PC-9 (cell line): ENCODE measurements at regions not wholly inside any gene's neighbourhood (a gene's known extent, or its start where the extent isn't known, plus 50 kb on each side); places are given as distances from the start of the nearest gene placed in this dataset.

Source experiments
- BruUV-seq: library from RNA; stranded (reverse); fragments of 400-500 nt; replicated peaks from 2 replicates; lab custom pipeline; 2021; lab: Mats Ljungman, UMichigan
- CTCF ChIA-PET: fragments of 300-600 bp; sonication (Branson Sonifier 250); formaldehyde crosslinking; loops from one replicate; lab custom pipeline; 2022; ENCODE audit warnings: antibody characterized with exemption; lab: Charles Lee
- POLR2A ChIA-PET: fragments of 300-600 bp; sonication (Branson Sonifier 250); formaldehyde crosslinking; loops from one replicate; lab custom pipeline; 2022; ENCODE audit warnings: antibody characterized with exemption; ENCODE audit not compliant: unreplicated experiment; lab: Charles Lee
- DNase-seq, 2 experiments: peaks; one replicate each; pipeline versions ENCODE4 v3.0.0 to v3.0.0-alpha.2; 2015 to 2022; ENCODE audit warnings: mixed read lengths in 1 of 2
- H2AFZ ChIP-seq: fragments of 200-600 bp; sonication (generic); 2 replicates; pipeline ENCODE4 v1.8.1; 2017; ENCODE audit warnings: antibody characterized with exemption
- H3F3A ChIP-seq: fragments of 200-600 bp; sonication (generic); 2 replicates; pipeline ENCODE4 v1.8.1; 2017; ENCODE audit warnings: antibody characterized with exemption, mild to moderate bottlenecking, low read depth; ENCODE audit not compliant: insufficient read depth
- H3K27ac ChIP-seq: fragments of 200-600 bp; sonication (generic); 2 replicates; pipeline ENCODE4 v1.6.1; 2016; ENCODE audit warnings: mixed run types
- H3K27me3 ChIP-seq: fragments of 200-600 bp; sonication (generic); 2 replicates; pipeline ENCODE4 v1.6.1; 2016; ENCODE audit warnings: low read depth, mixed run types; ENCODE audit not compliant: insufficient read depth
- H3K36me3 ChIP-seq: fragments of 200-600 bp; sonication (generic); 2 replicates; pipeline ENCODE4 v1.6.1; 2016; ENCODE audit warnings: low read depth, mixed run types
- H3K4me1 ChIP-seq: fragments of 200-600 bp; sonication (generic); replicated peaks from 2 replicates; pipeline ENCODE4 v1.6.1; 2016; ENCODE audit warnings: mixed run types; ENCODE audit not compliant: insufficient read depth
- H3K4me2 ChIP-seq: fragments of 200-600 bp; sonication (generic); 2 replicates; pipeline ENCODE4 v1.6.1; 2017; ENCODE audit warnings: mixed run types
- H3K4me3 ChIP-seq: fragments of 200-600 bp; sonication (generic); 2 replicates; pipeline ENCODE4 v1.6.1; 2016; ENCODE audit warnings: mixed run types
- H3K79me2 ChIP-seq: fragments of 200-600 bp; sonication (generic); 2 replicates; pipeline ENCODE4 v1.6.1; 2017; ENCODE audit warnings: low read depth, mixed run types
- H3K9me2 ChIP-seq: fragments of 200-600 bp; sonication (generic); 2 replicates; pipeline ENCODE4 v1.8.1; 2017; ENCODE audit warnings: mild to moderate bottlenecking; ENCODE audit not compliant: insufficient read depth
- H3K9me3 ChIP-seq: fragments of 200-600 bp; sonication (generic); 2 replicates; pipeline ENCODE4 v1.8.1; 2016; ENCODE audit warnings: low read depth; ENCODE audit not compliant: insufficient read depth
- H4K20me1 ChIP-seq: fragments of 200-600 bp; sonication (generic); 2 replicates; pipeline ENCODE4 v1.8.1; 2017; ENCODE audit not compliant: insufficient read depth
- EZH2 ChIP-seq: fragments of 200-600 bp; sonication (generic); IDR thresholded peaks from 2 replicates; pipeline ENCODE4 v1.8.0; 2017; ENCODE audit warnings: antibody characterized with exemption, low read depth
- intact Hi-C: fragments of 100-400 bp; cut with micrococcal nuclease; formaldehyde crosslinking; loops from one replicate; pipeline ENCODE4 v1.10.0; 2022; ENCODE audit not compliant: unreplicated experiment
- TF ChIP-seq, protein P1 (sequence below): fragments of 200-600 bp; sonication (generic); conservative IDR thresholded peaks from 2 replicates; pipeline ENCODE4 v1.6.1; 2017; ENCODE audit warnings: mixed run types, antibody characterized with exemption, mild to moderate bottlenecking, moderate library complexity

DNA sequence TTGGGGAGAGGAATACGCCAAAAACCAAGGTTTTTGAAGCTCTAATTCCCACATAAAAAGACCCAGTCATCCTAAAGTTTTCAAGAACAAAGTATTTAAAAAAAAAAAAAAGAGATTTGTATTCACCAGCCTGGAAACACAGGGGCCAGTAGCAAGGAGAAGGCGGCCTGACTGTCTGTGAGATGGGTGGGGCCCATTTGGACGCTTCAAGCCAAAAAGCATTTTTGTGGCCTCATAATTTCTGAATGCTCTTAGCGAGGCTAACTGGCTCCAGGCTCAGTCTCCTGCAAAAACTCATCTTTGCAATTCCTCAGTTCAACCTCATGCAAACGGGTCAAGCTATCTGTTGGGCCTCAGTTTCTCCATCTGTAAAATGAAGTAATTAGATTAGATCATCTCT lies 514.1 kb downstream of the MED13L start:
- no peaks in the 10 kb centered on the region for H4K20me1 ChIP-seq
- no peaks in the 10 kb centered on the region for H3K9me3 ChIP-seq
- no peaks in the 10 kb centered on the region for H3F3A ChIP-seq
- H3K4me2 ChIP-seq = no peak overlapping the region
- H3K79me2 ChIP-seq = no peaks in the 10 kb centered on the region
- TF ChIP-seq, protein P1, sequence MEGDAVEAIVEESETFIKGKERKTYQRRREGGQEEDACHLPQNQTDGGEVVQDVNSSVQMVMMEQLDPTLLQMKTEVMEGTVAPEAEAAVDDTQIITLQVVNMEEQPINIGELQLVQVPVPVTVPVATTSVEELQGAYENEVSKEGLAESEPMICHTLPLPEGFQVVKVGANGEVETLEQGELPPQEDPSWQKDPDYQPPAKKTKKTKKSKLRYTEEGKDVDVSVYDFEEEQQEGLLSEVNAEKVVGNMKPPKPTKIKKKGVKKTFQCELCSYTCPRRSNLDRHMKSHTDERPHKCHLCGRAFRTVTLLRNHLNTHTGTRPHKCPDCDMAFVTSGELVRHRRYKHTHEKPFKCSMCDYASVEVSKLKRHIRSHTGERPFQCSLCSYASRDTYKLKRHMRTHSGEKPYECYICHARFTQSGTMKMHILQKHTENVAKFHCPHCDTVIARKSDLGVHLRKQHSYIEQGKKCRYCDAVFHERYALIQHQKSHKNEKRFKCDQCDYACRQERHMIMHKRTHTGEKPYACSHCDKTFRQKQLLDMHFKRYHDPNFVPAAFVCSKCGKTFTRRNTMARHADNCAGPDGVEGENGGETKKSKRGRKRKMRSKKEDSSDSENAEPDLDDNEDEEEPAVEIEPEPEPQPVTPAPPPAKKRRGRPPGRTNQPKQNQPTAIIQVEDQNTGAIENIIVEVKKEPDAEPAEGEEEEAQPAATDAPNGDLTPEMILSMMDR = no peak
- TF ChIP-seq EZH2 = no peak
- no peak for DNase-seq
- no peak overlapping the region for H3K4me3 ChIP-seq
- H3K9me2 ChIP-seq = no peaks in the 10 kb centered on the region
- ChIA-PET CTCF (interaction anchor here (0.6 kb wide), 1 partner anchor 954 kb away, joined by 4 read pairs; no protein-coding TSS in a partner anchor), POLR2A (no interaction called here)
- H3K27me3 ChIP-seq = peaks cover 20% of the 10 kb centered on the region
- intact Hi-C loops = no loop called here
- no peaks in the 10 kb centered on the region for H3K36me3 ChIP-seq
- no peak overlapping the region for H3K27ac ChIP-seq
- no peak overlapping the region for H2AFZ ChIP-seq
- no peaks in the 10 kb centered on the region for H3K4me1 ChIP-seq
- BruUV-seq = no TSS peak

DNA sequence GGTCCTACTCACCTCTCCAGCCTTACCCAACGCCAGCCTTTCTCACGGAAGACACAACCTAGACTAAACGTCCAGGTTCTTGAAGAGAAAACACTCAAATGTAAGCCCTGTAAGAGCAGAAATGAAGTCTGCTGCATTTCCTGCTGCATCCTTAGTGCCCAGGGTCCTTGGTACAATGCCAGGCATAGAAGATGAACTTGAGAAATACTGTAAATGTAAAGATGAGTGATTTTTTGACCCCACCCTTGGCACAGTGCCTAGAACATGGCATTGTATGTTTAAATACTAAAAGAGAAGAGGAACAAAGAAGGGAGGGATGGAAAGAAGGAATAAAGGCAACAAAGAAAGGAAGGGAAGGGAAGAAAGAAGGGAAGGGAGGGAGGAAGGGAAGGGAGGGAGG lies 514.6 kb downstream of the MED13L start:
- Histone ChIP-seq H4K20me1 (no peaks in the 10 kb centered on the region), H3K4me2 (no peak overlapping the region), H3K9me3 (no peaks in the 10 kb centered on the region), H3K4me3 (no peak overlapping the region), H3F3A (no peaks in the 10 kb centered on the region), H3K27me3 (peaks cover 24% of the 10 kb centered on the region), H3K9me2 (no peaks in the 10 kb centered on the region), H3K4me1 (no peaks in the 10 kb centered on the region), H3K27ac (no peak overlapping the region), H3K36me3 (no peaks in the 10 kb centered on the region), H3K79me2 (no peaks in the 10 kb centered on the region), H2AFZ (no peak overlapping the region)
- intact Hi-C loops = no loop called here
- CTCF ChIA-PET = interaction anchor here (0.6 kb wide), 1 partner anchor 953 kb away, joined by 4 read pairs; no protein-coding TSS in a partner anchor
- no peak for TF ChIP-seq EZH2
- TF ChIP-seq, protein P1 = no peak
- BruUV-seq = no TSS peak
- DNase-seq = no peak
- POLR2A ChIA-PET = no interaction called here

DNA sequence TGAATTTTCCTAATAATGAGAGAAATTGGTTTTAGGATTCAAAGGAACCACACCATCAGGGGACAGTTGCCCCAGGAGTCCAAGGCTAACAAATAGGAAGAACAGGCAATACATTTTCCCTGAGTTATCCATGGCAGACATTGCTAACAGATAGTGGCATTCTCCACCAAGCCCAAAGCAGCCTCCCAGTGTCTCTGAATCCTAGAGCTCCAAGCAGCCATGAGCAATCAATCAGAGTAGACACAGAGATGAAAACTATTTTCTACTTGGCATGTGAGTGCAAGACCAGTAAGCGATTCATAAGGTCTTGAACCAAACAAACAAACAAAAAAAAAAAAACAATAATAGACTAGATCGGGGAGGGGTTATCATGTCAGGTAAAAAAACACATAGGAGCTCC lies 515.7 kb downstream of the MED13L start:
- Histone ChIP-seq H3K4me2 (no peak overlapping the region), H3K9me2 (no peaks in the 10 kb centered on the region), H3K27me3 (peaks cover 36% of the 10 kb centered on the region), H3K79me2 (no peaks in the 10 kb centered on the region), H2AFZ (no peak overlapping the region), H3K4me1 (no peaks in the 10 kb centered on the region), H3K4me3 (no peak overlapping the region), H3K36me3 (no peaks in the 10 kb centered on the region), H3F3A (no peaks in the 10 kb centered on the region), H3K9me3 (no peaks in the 10 kb centered on the region), H3K27ac (no peak overlapping the region), H4K20me1 (no peaks in the 10 kb centered on the region)
- TF ChIP-seq, protein P1 = no peak
- TF ChIP-seq EZH2 = no peak
- intact Hi-C loops = no loop called here
- DNase-seq = no peak
- CTCF ChIA-PET = interaction anchor here (0.7 kb wide), 1 partner anchor 693 kb away, joined by 3 read pairs; no protein-coding TSS in a partner anchor
- POLR2A ChIA-PET = no interaction called here
- no TSS peak for BruUV-seq
